Activated T-cell treated with anti-CD3 and anti-CD28 coated beads, Interleukin-2, amount 50 U/mL, for 72 hours (primary cell): ENCODE measurements at regions not wholly inside any gene's neighbourhood (a gene's known extent, or its start where the extent isn't known, plus 50 kb on each side); places are given as distances from the start of the nearest gene placed in this dataset.
A peak's percentile ranks its signal among the peaks of the same experiment; 100 is the strongest.

Source experiments
- ATAC-seq, 2 donors: fragments of 150-1000 bp; cut with Tn5 transposase; replicated peaks in 1 of 2; 2 replicates each; pipeline ENCODE4 v1.10.0; 2021; ENCODE audit warnings: moderate library complexity in 2 of 2, mild to moderate bottlenecking in 1 of 2
- DNase-seq, 2 donors: peaks; one replicate each; pipeline ENCODE4 v3.0.0; 2021 to 2022; ENCODE audit warnings: mixed read lengths in 1 of 2
- H3K27ac Mint-ChIP-seq: one replicate; pipeline ENCODE4 v1.8.0; 2022; ENCODE audit warnings: mild to moderate bottlenecking, moderate library complexity, mixed read lengths
- H3K27me3 Mint-ChIP-seq: one replicate; pipeline ENCODE4 v1.8.0; 2022; ENCODE audit warnings: low read depth, mixed read lengths
- H3K36me3 Mint-ChIP-seq, 2 donors: one replicate each; pipeline ENCODE4 v1.8.0; 2022; ENCODE audit warnings: mixed read lengths in 2 of 2, mild to moderate bottlenecking in 1 of 2; ENCODE audit not compliant: insufficient read depth in 2 of 2
- H3K4me1 Mint-ChIP-seq: one replicate; pipeline ENCODE4 v1.8.0; 2022; ENCODE audit warnings: low read depth, mixed read lengths
- H3K4me3 Mint-ChIP-seq, 2 donors: one replicate each; pipeline ENCODE4 v1.8.0; 2022; ENCODE audit warnings: mild to moderate bottlenecking in 2 of 2, mixed read lengths in 2 of 2, moderate library complexity in 2 of 2
- H3K9me3 Mint-ChIP-seq, 2 donors: one replicate each; pipeline ENCODE4 v1.8.0; 2022; ENCODE audit warnings: mixed read lengths in 2 of 2

- no peak for DNase-seq
- no peak overlapping the region for H3K27ac Mint-ChIP-seq
These were observed 273.2 kb downstream of the NPHP4 start for GRCh38 chr1:5718831-5719632.

GRCh38 chr1:5717031-5717682 is 275.1 kb downstream of the NPHP4 start:
- Mint-ChIP-seq H3K36me3 (peaks cover 0 to 1% of the 10 kb centered on the region in 2 donors), H3K4me1 (no peaks in the 10 kb centered on the region), H3K27me3 (no peaks in the 10 kb centered on the region), H3K27ac (no peak overlapping the region), H3K4me3 (no peak overlapping the region), H3K9me3 (peaks cover 0 to 5% of the 10 kb centered on the region in 2 donors)
- DNase-seq: no peak
- no peak for ATAC-seq

More at GRCh38 chr1:5718831-5719632, 273.2 kb downstream of the NPHP4 start:
- no peak overlapping the region for H3K4me3 Mint-ChIP-seq
- no peak for ATAC-seq
- H3K36me3 Mint-ChIP-seq: peaks cover 0 to 1% of the 10 kb centered on the region in 2 donors
- H3K4me1 Mint-ChIP-seq: no peaks in the 10 kb centered on the region
- H3K27me3 Mint-ChIP-seq: no peaks in the 10 kb centered on the region
- H3K9me3 Mint-ChIP-seq: peaks cover 0 to 5% of the 10 kb centered on the region in 2 donors

- no peaks in the 10 kb centered on the region for H3K27me3 Mint-ChIP-seq
- no peaks in the 10 kb centered on the region for H3K4me1 Mint-ChIP-seq
- no peak overlapping the region for H3K27ac Mint-ChIP-seq
- H3K9me3 Mint-ChIP-seq: peaks cover 0 to 5% of the 10 kb centered on the region in 2 donors
- DNase-seq (no peak), ATAC-seq (no peak)
- H3K4me3 Mint-ChIP-seq: no peak overlapping the region
- H3K36me3 Mint-ChIP-seq: peaks cover 0 to 1% of the 10 kb centered on the region in 2 donors
These were observed 276.1 kb downstream of the NPHP4 start for GRCh38 chr1:5716126-5716525.

- Mint-ChIP-seq H3K9me3 (peaks cover 0 to 5% of the 10 kb centered on the region in 2 donors), H3K27me3 (no peaks in the 10 kb centered on the region), H3K27ac (no peak overlapping the region), H3K36me3 (peaks cover 0 to 1% of the 10 kb centered on the region in 2 donors), H3K4me3 (no peak overlapping the region), H3K4me1 (no peaks in the 10 kb centered on the region)
- DNase-seq (no peak), ATAC-seq (no peak)
These were observed 278.9 kb downstream of the NPHP4 start for GRCh38 chr1:5713101-5714010.

- Mint-ChIP-seq H3K4me1 (no peaks in the 10 kb centered on the region), H3K36me3 (peaks cover 0 to 1% of the 10 kb centered on the region in 2 donors), H3K9me3 (peaks cover 0 to 5% of the 10 kb centered on the region in 2 donors), H3K27ac (no peak overlapping the region), H3K4me3 (no peak overlapping the region), H3K27me3 (no peaks in the 10 kb centered on the region)
- ATAC-seq (no peak), DNase-seq (no peak)
These were observed 280.1 kb downstream of the NPHP4 start for GRCh38 chr1:5711956-5712645.

GRCh38 chr1:5711079-5711478 is 281.1 kb downstream of the NPHP4 start:
- peaks cover 0 to 1% of the 10 kb centered on the region in 2 donors for H3K36me3 Mint-ChIP-seq
- no peak for DNase-seq
- H3K9me3 Mint-ChIP-seq: peaks cover 0 to 5% of the 10 kb centered on the region in 2 donors
- H3K27me3 Mint-ChIP-seq: no peaks in the 10 kb centered on the region
- H3K27ac Mint-ChIP-seq: no peak overlapping the region
- no peak overlapping the region for H3K4me3 Mint-ChIP-seq
- no peak for ATAC-seq
- no peaks in the 10 kb centered on the region for H3K4me1 Mint-ChIP-seq

- H3K27me3 Mint-ChIP-seq: no peaks in the 10 kb centered on the region
- DNase-seq (no peak), ATAC-seq (no peak)
- no peaks in the 10 kb centered on the region for H3K9me3 Mint-ChIP-seq
- H3K4me3 Mint-ChIP-seq: no peak overlapping the region
- H3K27ac Mint-ChIP-seq: no peak overlapping the region
- H3K4me1 Mint-ChIP-seq: no peaks in the 10 kb centered on the region
- no peaks in the 10 kb centered on the region for H3K36me3 Mint-ChIP-seq
These were observed 282.2 kb downstream of the NPHP4 start for GRCh38 chr1:5709976-5710375.

GRCh38 chr1:5709461-5709975 is 282.7 kb downstream of the NPHP4 start:
- ATAC-seq (no peak), DNase-seq (no peak)
- Mint-ChIP-seq H3K36me3 (no peaks in the 10 kb centered on the region), H3K4me1 (no peaks in the 10 kb centered on the region), H3K9me3 (no peaks in the 10 kb centered on the region), H3K4me3 (no peak overlapping the region), H3K27ac (no peak overlapping the region), H3K27me3 (no peaks in the 10 kb centered on the region)

GRCh38 chr1:5708346-5709245 is 283.6 kb downstream of the NPHP4 start:
- DNase-seq: no peak

GRCh38 chr1:5707566-5708345 is 284.5 kb downstream of the NPHP4 start:
- Mint-ChIP-seq H3K4me3 (no peak overlapping the region), H3K4me1 (no peaks in the 10 kb centered on the region), H3K9me3 (no peaks in the 10 kb centered on the region), H3K27ac (no peak overlapping the region), H3K27me3 (no peaks in the 10 kb centered on the region), H3K36me3 (no peaks in the 10 kb centered on the region)
- DNase-seq (no peak), ATAC-seq (peak in 1 of 2 donors; percentile 51)

More at GRCh38 chr1:5708346-5709245, 283.6 kb downstream of the NPHP4 start:
- no peak overlapping the region for H3K4me3 Mint-ChIP-seq
- ATAC-seq: no peak
- H3K27ac Mint-ChIP-seq: no peak overlapping the region
- H3K9me3 Mint-ChIP-seq: no peaks in the 10 kb centered on the region
- H3K36me3 Mint-ChIP-seq: no peaks in the 10 kb centered on the region
- no peaks in the 10 kb centered on the region for H3K4me1 Mint-ChIP-seq
- H3K27me3 Mint-ChIP-seq: no peaks in the 10 kb centered on the region

GRCh38 chr1:5706239-5706638 is 286.0 kb downstream of the NPHP4 start:
- Mint-ChIP-seq H3K36me3 (no peaks in the 10 kb centered on the region), H3K4me1 (no peaks in the 10 kb centered on the region), H3K27me3 (no peaks in the 10 kb centered on the region), H3K27ac (no peak overlapping the region), H3K9me3 (no peaks in the 10 kb centered on the region), H3K4me3 (no peak overlapping the region)
- ATAC-seq (no peak), DNase-seq (no peak)
